Colonic mucosa (tissue), 4 donors: ENCODE measurements at regions not wholly inside any gene's neighbourhood (a gene's known extent, or its start where the extent isn't known, plus 50 kb on each side); places are given as distances from the start of the nearest gene placed in this dataset.

Experiments
- DNase-seq: peaks from one replicate; pipeline ENCODE4 v3.0.0-alpha.2; 2020
- H3K27ac ChIP-seq: fragments of 200-600 bp; one replicate; pipeline ENCODE4 v1.8.0; 2021
- H3K27me3 ChIP-seq: fragments of 200-600 bp; one replicate; pipeline ENCODE4 v1.8.0; 2021
- H3K36me3 ChIP-seq: fragments of 200-600 bp; one replicate; pipeline ENCODE4 v1.8.0; 2021
- H3K4me1 ChIP-seq: fragments of 200-600 bp; one replicate; pipeline ENCODE4 v1.8.0; 2021; ENCODE audit warnings: mild to moderate bottlenecking
- H3K4me3 ChIP-seq: fragments of 200-600 bp; one replicate; pipeline ENCODE4 v1.8.0; 2021
- H3K9ac ChIP-seq, 2 donors: one replicate each; pipeline ENCODE4 v1.7.0; 2013; ENCODE audit warnings: control low read depth in 2 of 2, low read depth in 2 of 2, low read length in 2 of 2
- H3K9me3 ChIP-seq: fragments of 200-600 bp; one replicate; pipeline ENCODE4 v1.8.0; 2021
- intact Hi-C: fragments of 100-400 bp; cut with DNase I; formaldehyde crosslinking; loops from one replicate; pipeline ENCODE4 v1.14.1; 2022
- TF ChIP-seq, protein P1 (sequence below): fragments of 200-600 bp; IDR thresholded peaks from one replicate; pipeline ENCODE4 v1.8.0; 2022; ENCODE audit warnings: antibody characterized with exemption, mild to moderate bottlenecking
- donor health status: healthy.
- donor health status: DM: no; HTN: no; CAD: no.
- donor health status: DM: no; HTN: no; CAD: no.

GRCh38 chr15:39438260-39438659 is 142.6 kb upstream of the THBS1 start:
- H3K27ac ChIP-seq = no peak overlapping the region
- TF ChIP-seq, protein P1, sequence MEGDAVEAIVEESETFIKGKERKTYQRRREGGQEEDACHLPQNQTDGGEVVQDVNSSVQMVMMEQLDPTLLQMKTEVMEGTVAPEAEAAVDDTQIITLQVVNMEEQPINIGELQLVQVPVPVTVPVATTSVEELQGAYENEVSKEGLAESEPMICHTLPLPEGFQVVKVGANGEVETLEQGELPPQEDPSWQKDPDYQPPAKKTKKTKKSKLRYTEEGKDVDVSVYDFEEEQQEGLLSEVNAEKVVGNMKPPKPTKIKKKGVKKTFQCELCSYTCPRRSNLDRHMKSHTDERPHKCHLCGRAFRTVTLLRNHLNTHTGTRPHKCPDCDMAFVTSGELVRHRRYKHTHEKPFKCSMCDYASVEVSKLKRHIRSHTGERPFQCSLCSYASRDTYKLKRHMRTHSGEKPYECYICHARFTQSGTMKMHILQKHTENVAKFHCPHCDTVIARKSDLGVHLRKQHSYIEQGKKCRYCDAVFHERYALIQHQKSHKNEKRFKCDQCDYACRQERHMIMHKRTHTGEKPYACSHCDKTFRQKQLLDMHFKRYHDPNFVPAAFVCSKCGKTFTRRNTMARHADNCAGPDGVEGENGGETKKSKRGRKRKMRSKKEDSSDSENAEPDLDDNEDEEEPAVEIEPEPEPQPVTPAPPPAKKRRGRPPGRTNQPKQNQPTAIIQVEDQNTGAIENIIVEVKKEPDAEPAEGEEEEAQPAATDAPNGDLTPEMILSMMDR = no peak
- intact Hi-C loops = no loop called here

DNA sequence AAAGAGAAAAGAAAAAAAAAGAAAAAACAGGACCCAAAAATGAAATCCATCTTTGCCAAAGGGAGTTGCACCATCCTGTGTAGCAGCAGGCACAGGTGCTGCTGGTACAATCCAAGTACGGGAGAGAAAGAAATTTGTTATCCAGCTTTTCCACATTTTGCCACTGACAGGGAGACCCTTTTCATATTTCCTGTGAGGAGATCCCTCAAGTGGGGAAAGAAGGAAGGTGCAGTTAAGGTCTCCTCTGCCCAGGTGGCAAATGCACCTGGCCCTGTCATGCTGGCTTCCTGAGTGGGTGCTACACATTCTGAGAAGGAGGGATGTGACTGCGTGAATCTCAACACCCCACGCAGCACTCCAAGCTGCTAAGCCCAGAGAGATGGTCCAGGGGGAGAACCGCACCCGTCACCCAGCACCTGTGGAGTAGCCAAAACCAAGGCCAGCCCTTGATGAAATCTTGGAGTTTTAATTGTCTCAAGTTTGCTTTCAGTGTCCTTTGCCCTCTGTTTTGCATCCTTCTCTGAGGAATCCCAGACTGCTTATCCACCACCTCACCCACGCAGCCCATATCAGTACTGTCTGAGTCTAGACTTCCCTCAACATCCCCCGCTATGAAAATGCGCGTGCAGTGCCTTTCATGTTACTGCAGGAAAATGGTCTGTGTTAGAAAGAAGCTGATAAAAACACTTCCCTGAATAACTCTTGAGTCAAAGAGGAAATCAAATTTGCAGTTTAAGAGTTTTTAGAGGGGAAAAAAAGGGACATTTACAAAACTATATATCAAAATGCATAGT is 141.9 kb upstream of the THBS1 start:
- no peak for DNase-seq
- Histone ChIP-seq H3K36me3 (no peaks in the 10 kb centered on the region), H3K9ac (no peak overlapping the region), H3K9me3 (no peaks in the 10 kb centered on the region), H3K4me1 (no peaks in the 10 kb centered on the region), H3K4me3 (no peak overlapping the region), H3K27ac (no peak overlapping the region), H3K27me3 (no peaks in the 10 kb centered on the region)
- intact Hi-C loops = no loop called here
- TF ChIP-seq, protein P1 = no peak

More at GRCh38 chr15:39438260-39438659, 142.6 kb upstream of the THBS1 start:
- no peak for DNase-seq
- Histone ChIP-seq H3K4me1 (no peaks in the 10 kb centered on the region), H3K9ac (no peak overlapping the region), H3K36me3 (no peaks in the 10 kb centered on the region), H3K4me3 (no peak overlapping the region), H3K9me3 (no peaks in the 10 kb centered on the region), H3K27me3 (no peaks in the 10 kb centered on the region)

DNA sequence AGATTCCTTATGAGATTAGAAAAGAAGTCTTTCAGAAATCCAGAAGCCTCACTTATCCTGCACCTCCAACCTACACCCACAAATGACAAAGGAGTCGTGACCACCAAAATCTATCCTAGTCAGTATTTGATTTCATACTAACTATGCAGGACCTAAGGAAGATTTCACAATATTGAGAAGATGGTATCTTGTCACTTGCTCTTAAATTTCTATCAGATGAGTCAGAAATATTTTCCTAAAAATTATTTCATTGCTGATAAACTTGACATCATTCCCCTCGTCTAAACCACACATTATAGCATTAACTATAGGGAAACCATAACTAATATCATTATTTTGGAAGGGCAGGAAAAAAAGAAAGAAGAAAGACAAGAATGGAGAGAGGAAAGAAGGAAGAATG is 138.0 kb upstream of the THBS1 start:
- Histone ChIP-seq H3K4me1 (no peaks in the 10 kb centered on the region), H3K27me3 (no peaks in the 10 kb centered on the region), H3K27ac (no peak overlapping the region), H3K9ac (no peak overlapping the region), H3K9me3 (no peaks in the 10 kb centered on the region), H3K4me3 (no peak overlapping the region), H3K36me3 (no peaks in the 10 kb centered on the region)
- DNase-seq = no peak
- intact Hi-C loops = no loop called here
- TF ChIP-seq, protein P1 = no peak

GRCh38 chr15:39443659-39444219 is 137.1 kb upstream of the THBS1 start:
- TF ChIP-seq, protein P1 = no peak
- Histone ChIP-seq H3K9me3 (no peaks in the 10 kb centered on the region), H3K27ac (no peak overlapping the region), H3K36me3 (no peaks in the 10 kb centered on the region), H3K4me3 (no peak overlapping the region), H3K4me1 (no peaks in the 10 kb centered on the region), H3K27me3 (no peaks in the 10 kb centered on the region), H3K9ac (no peak overlapping the region)
- DNase-seq = no peak
- intact Hi-C loops = no loop called here

GRCh38 chr15:39444735-39445470 is 136.0 kb upstream of the THBS1 start:
- H3K27me3 ChIP-seq = no peaks in the 10 kb centered on the region
- H3K36me3 ChIP-seq = no peaks in the 10 kb centered on the region
- TF ChIP-seq, protein P1 = no peak
- no peak overlapping the region for H3K27ac ChIP-seq
- no peak overlapping the region for H3K4me3 ChIP-seq
- no peak overlapping the region for H3K9ac ChIP-seq
- intact Hi-C loops = no loop called here
- DNase-seq = no peak
- no peaks in the 10 kb centered on the region for H3K4me1 ChIP-seq
- no peaks in the 10 kb centered on the region for H3K9me3 ChIP-seq
